ENCODE measurements at regions not wholly inside any gene's neighbourhood (a gene's known extent, or its start where the extent isn't known, plus 50 kb on each side); places are given as distances from the start of the nearest gene placed in this dataset.

DNA sequence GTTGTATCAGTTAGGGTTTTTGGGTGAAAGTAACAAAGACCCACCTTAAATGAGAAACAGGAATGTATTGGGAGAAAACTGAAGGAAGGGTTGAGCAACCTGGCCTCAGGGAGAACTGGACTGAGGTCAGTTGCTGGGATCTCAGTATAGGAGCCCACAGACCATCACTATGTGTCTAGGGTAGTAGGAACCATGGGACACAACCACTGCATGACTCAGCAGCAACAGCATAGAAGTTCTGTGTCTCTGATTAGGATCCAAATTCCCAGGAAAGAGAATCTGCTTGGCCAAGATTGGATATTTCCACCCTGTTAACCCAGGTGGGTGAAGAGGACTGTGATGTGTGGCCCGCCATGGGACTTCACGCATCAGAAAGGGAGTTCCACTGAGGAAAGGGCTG, 102.2 kb upstream of the RAB3GAP2 start:
- TF ChIP-seq ZNF384 (IDR thresholded peaks at IDR 0.05; ENCODE audit: borderline replicate concordance, low read depth, low read length) = no peak
- TF ChIP-seq HDAC2 (IDR thresholded peaks at IDR 0.05) = no peak
- TF ChIP-seq, protein P1, sequence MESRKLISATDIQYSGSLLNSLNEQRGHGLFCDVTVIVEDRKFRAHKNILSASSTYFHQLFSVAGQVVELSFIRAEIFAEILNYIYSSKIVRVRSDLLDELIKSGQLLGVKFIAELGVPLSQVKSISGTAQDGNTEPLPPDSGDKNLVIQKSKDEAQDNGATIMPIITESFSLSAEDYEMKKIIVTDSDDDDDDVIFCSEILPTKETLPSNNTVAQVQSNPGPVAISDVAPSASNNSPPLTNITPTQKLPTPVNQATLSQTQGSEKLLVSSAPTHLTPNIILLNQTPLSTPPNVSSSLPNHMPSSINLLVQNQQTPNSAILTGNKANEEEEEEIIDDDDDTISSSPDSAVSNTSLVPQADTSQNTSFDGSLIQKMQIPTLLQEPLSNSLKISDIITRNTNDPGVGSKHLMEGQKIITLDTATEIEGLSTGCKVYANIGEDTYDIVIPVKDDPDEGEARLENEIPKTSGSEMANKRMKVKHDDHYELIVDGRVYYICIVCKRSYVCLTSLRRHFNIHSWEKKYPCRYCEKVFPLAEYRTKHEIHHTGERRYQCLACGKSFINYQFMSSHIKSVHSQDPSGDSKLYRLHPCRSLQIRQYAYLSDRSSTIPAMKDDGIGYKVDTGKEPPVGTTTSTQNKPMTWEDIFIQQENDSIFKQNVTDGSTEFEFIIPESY (IDR thresholded peaks at IDR 0.05) = no peak
- no peak for TF ChIP-seq MXI1 (IDR thresholded peaks at IDR 0.05; ENCODE audit: low read depth, low read length)
- no peak for TF ChIP-seq SIX5 (IDR thresholded peaks at IDR 0.05; ENCODE audit: low read depth, low read length, severe bottlenecking)
- no peak for TF ChIP-seq BHLHE40 (IDR thresholded peaks at IDR 0.05; ENCODE audit: borderline replicate concordance in 1 of 2, low read depth in 2 of 2, low read length in 1 of 2)
- no peak for TF ChIP-seq TARDBP (IDR thresholded peaks at IDR 0.05; ENCODE audit: borderline replicate concordance)
- TF ChIP-seq MTA3 (IDR thresholded peaks at IDR 0.05; ENCODE audit: borderline replicate concordance, low read length) = no peak
- TF ChIP-seq NR2C2 (IDR thresholded peaks at IDR 0.05; ENCODE audit: borderline replicate concordance, control insufficient read depth, insufficient read length, low read depth) = no peak
- TF ChIP-seq NRF1 (conservative IDR thresholded peaks at IDR 0.05; ENCODE audit: low read depth, low read length) = no peak
- no peak for TF ChIP-seq GABPA (IDR thresholded peaks at IDR 0.05; ENCODE audit: low read depth)
- intact Hi-C loops (cut with micrococcal nuclease; ENCODE audit: unreplicated experiment) = no loop called here
- FAIRE-seq (no peak), DNase-seq (ENCODE audit: low read depth, low spot score) (no peak), ATAC-seq (no peak)
- in situ Hi-C loops (cut with MboI) = no loop called here
- H3K4me1 ChIP-seq (ENCODE audit: control insufficient read depth, insufficient read depth, low read length) = no peaks in the 10 kb centered on the region
- no peaks in the 10 kb centered on the region for H4K20me1 ChIP-seq (ENCODE audit: control insufficient read depth, insufficient read depth)
- H3K27ac ChIP-seq (ENCODE audit: control insufficient read depth, insufficient read depth) = no peak overlapping the region
- no TSS peak for BruUV-seq (replicated peaks)
- no peak overlapping the region for H3K4me3 ChIP-seq
- CTCF ChIA-PET = interaction anchor here (1.6 kb wide), 1 partner anchor 10 kb away, joined by 5 read pairs; no protein-coding TSS in a partner anchor
- H3K79me2 ChIP-seq (ENCODE audit: control insufficient read depth, insufficient read depth, low read length) = no peaks in the 10 kb centered on the region
- RAD21 ChIA-PET (ENCODE audit: unreplicated experiment) = no interaction called here
- WGBS (ENCODE audit: insufficient coverage, insufficient replicate concordance, low lambda C conversion rate, missing lambda C conversion rate) = 94% methylated on average over 2 of the region's 2 CpGs
- H3K9me3 ChIP-seq (replicated peaks; ENCODE audit: control insufficient read depth, insufficient read depth, low read length) = no peaks in the 10 kb centered on the region
- H2AFZ ChIP-seq (ENCODE audit: control insufficient read depth, low read depth, low read length) = no peak overlapping the region
- no peaks in the 10 kb centered on the region for H3K27me3 ChIP-seq (replicated peaks in 1 of 2; ENCODE audit: control insufficient read depth in 2 of 2, insufficient read depth in 2 of 2, low read length in 1 of 2)
- SMC1A ChIA-PET (ENCODE audit: uncharacterized antibody, unreplicated experiment) = no interaction called here
- H3K36me3 ChIP-seq (ENCODE audit: control insufficient read depth in 2 of 2, insufficient read depth in 2 of 2, low read length in 1 of 2) = no peaks in the 10 kb centered on the region
- POLR2A ChIA-PET = no interaction called here
- no peak overlapping the region for H3K9ac ChIP-seq (ENCODE audit: control insufficient read depth, insufficient read depth, low read length)
- no peak overlapping the region for H3K4me2 ChIP-seq (ENCODE audit: control insufficient read depth, insufficient read depth)
